GM10248 (cell line): ENCODE measurements at regions not wholly inside any gene's neighbourhood (a gene's known extent, or its start where the extent isn't known, plus 50 kb on each side); places are given as distances from the start of the nearest gene placed in this dataset.

ENCODE experiments used
- CTCF ChIA-PET: fragments of 300-600 bp; sonication (Branson Sonifier 250); formaldehyde crosslinking; extraction: SDS; loops from one replicate; lab custom pipeline; 2021; ENCODE audit warnings: antibody characterized with exemption; lab: Yijun Ruan, JAX
- POLR2A ChIA-PET: fragments of 350-650 bp; sonication (Branson Sonifier 250); formaldehyde crosslinking; extraction: SDS; loops from one replicate; lab custom pipeline; 2020; ENCODE audit warnings: antibody characterized with exemption; lab: Yijun Ruan, JAX
- DNase-seq: peaks from one replicate; pipeline ENCODE4 v3.0.0; 2012; ENCODE audit errors: extremely low spot score
- TF ChIP-seq, protein P1 (sequence below): IDR thresholded peaks from 2 replicates; pipeline ENCODE4 v1.5.1; 2012; ENCODE audit warnings: mild to moderate bottlenecking, low read depth; ENCODE audit errors: extremely low read depth, missing control alignments, control extremely low read depth

GRCh38 chr1:94654459-94654858, 112.9 kb upstream of the F3 start:
- ChIA-PET CTCF (interaction anchor here (0.8 to 2.7 kb wide), 2 partner anchors 10 to 153 kb away, joined by 3 to 11 read pairs; no protein-coding TSS in a partner anchor), POLR2A (no interaction called here)
- no peak for DNase-seq
- TF ChIP-seq, protein P1, sequence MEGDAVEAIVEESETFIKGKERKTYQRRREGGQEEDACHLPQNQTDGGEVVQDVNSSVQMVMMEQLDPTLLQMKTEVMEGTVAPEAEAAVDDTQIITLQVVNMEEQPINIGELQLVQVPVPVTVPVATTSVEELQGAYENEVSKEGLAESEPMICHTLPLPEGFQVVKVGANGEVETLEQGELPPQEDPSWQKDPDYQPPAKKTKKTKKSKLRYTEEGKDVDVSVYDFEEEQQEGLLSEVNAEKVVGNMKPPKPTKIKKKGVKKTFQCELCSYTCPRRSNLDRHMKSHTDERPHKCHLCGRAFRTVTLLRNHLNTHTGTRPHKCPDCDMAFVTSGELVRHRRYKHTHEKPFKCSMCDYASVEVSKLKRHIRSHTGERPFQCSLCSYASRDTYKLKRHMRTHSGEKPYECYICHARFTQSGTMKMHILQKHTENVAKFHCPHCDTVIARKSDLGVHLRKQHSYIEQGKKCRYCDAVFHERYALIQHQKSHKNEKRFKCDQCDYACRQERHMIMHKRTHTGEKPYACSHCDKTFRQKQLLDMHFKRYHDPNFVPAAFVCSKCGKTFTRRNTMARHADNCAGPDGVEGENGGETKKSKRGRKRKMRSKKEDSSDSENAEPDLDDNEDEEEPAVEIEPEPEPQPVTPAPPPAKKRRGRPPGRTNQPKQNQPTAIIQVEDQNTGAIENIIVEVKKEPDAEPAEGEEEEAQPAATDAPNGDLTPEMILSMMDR, result no peak

DNA sequence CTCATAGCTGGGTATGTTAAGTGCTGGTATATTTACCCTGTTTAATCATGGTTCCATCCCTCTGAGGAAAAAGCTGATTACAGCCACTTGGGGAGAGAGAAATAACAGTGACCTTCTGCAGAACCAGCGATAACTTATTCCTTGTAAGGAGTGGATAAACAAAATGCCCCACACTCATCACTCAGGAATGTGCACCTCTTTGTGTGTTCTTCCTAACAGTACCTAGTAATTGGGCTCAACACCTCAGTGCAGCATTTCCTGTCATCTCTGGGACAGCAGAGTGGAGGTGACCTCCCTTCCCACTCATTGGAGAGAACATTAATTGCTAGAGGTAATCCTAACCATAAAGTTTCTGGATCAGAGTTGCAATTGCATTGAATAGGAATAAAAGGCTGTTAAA, 112.5 kb upstream of the F3 start:
- DNase-seq, result no peak
- POLR2A ChIA-PET, result no interaction called here
- CTCF ChIA-PET, result interaction anchor here (0.8 to 2.7 kb wide), 3 partner anchors 10 to 389 kb away, joined by 3 to 11 read pairs (median 3); no protein-coding TSS in a partner anchor
- TF ChIP-seq, protein P1, result no peak

DNA sequence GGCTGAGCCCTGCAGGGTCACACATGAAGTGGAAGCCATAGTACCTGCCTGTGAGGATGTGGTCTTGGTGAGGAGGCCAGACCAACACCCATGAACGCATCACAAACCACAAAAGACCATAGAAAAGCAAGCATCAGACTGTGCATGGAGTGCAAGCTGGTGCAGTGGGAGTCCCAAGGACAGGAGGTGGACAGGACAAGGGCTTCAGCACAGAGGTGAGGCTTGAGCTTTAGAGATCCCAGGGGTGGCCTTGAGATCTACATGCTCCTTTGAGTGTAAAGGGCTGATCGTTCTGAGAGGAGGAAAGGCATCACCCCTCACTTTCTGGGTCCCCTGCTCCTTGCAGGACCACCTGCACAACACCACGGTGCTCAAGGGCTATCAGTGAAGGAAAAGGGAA, 111.9 kb upstream of the F3 start:
- CTCF ChIA-PET, result interaction anchor here (0.9 to 2.7 kb wide), 2 partner anchors 9 to 390 kb away, joined by 3 to 11 read pairs; no protein-coding TSS in a partner anchor
- POLR2A ChIA-PET, result no interaction called here
- TF ChIP-seq, protein P1, result no peak
- DNase-seq, result no peak

GRCh38 chr1:94651076-94651475, 109.5 kb upstream of the F3 start:
- DNase-seq, result no peak
- POLR2A ChIA-PET, result no interaction called here
- CTCF ChIA-PET, result no interaction called here
- TF ChIP-seq, protein P1, result no peak

GRCh38 chr1:94650301-94650700, 108.7 kb upstream of the F3 start:
- DNase-seq, result no peak
- ChIA-PET CTCF (interaction anchor here (1.7 kb wide), 1 partner anchor 204 kb away, joined by 3 read pairs; no protein-coding TSS in a partner anchor), POLR2A (no interaction called here)
- TF ChIP-seq, protein P1, result no peak

GRCh38 chr1:94648225-94649007, 106.9 kb upstream of the F3 start:
- TF ChIP-seq, protein P1, result no peak
- ChIA-PET CTCF (no interaction called here), POLR2A (no interaction called here)
- DNase-seq, result no peak
